Retinal pigment epithelial cell (primary cell): ENCODE measurements at regions not wholly inside any gene's neighbourhood (a gene's known extent, or its start where the extent isn't known, plus 50 kb on each side); places are given as distances from the start of the nearest gene placed in this dataset.

Experiments
- DNase-seq: peaks from one replicate; pipeline ENCODE4 v3.0.0-alpha.2; 2010; ENCODE audit warnings: low read depth
- H3K4me3 ChIP-seq: 2 replicates; pipeline ENCODE4 v1.5.1; 2011; ENCODE audit warnings: mild to moderate bottlenecking, low read length, control low read depth, moderate library complexity
- CTCF ChIP-seq: conservative IDR thresholded peaks from 2 replicates; pipeline ENCODE4 v1.5.1; 2011; ENCODE audit warnings: low read depth, low read length, control low read depth, inconsistent platforms

GRCh38 chr10:18861382-18861781, 187.2 kb upstream of the MALRD1 start:
- H3K4me3 ChIP-seq, result no peak overlapping the region
- TF ChIP-seq CTCF, result no peak
- DNase-seq, result no peak

- no peak overlapping the region for H3K4me3 ChIP-seq
- TF ChIP-seq CTCF, result no peak
- DNase-seq, result no peak
These were observed 181.7 kb upstream of the MALRD1 start for GRCh38 chr10:18866852-18867251.

- DNase-seq, result no peak
- H3K4me3 ChIP-seq, result no peak overlapping the region
- no peak for TF ChIP-seq CTCF
These were observed 179.7 kb upstream of the MALRD1 start for GRCh38 chr10:18868919-18869318.

- TF ChIP-seq CTCF, result no peak
- no peak overlapping the region for H3K4me3 ChIP-seq
- DNase-seq, result no peak
These were observed 173.1 kb upstream of the MALRD1 start for GRCh38 chr10:18875477-18875876.

GRCh38 chr10:18879284-18879683, 169.3 kb upstream of the MALRD1 start:
- no peak for TF ChIP-seq CTCF
- no peak overlapping the region for H3K4me3 ChIP-seq
- DNase-seq, result no peak

GRCh38 chr10:18880530-18880929, 168.1 kb upstream of the MALRD1 start:
- TF ChIP-seq CTCF, result no peak
- DNase-seq, result no peak
- no peak overlapping the region for H3K4me3 ChIP-seq

GRCh38 chr10:18886102-18886501, 162.5 kb upstream of the MALRD1 start:
- no peak for TF ChIP-seq CTCF
- no peak overlapping the region for H3K4me3 ChIP-seq
- DNase-seq, result no peak
